Upper lobe of left lung (tissue), 6 donors: ENCODE measurements at regions not wholly inside any gene's neighbourhood (a gene's known extent, or its start where the extent isn't known, plus 50 kb on each side); places are given as distances from the start of the nearest gene placed in this dataset.
"Not testable (repeated sequence)": the region's sequence is repeated elsewhere in the genome, so short reads cannot be mapped to it uniquely, and the experiment has no call there.

ENCODE experiments used
- ATAC-seq, 2 donors: fragments of 200-7000 bp; cut with Tn5 transposase; one replicate each; pipeline ENCODE4 v1.9.1; 2022; ENCODE audit warnings: mild to moderate bottlenecking in 2 of 2, moderate library complexity in 2 of 2; ENCODE audit not compliant: low FRiP score in 2 of 2
- DNase-seq, 2 donors: peaks; one replicate each; pipeline ENCODE4 v3.0.0-alpha.2; 2019 to 2020
- H3K27ac ChIP-seq, 4 donors: fragments of 200-600 bp; sonication (generic); one replicate each; pipeline ENCODE4 v1.5.1; 2016 to 2019
- H3K27me3 ChIP-seq, 4 donors: fragments of 200-600 bp; sonication (generic); one replicate each; pipeline ENCODE4 v1.5.1; 2017 to 2019
- H3K36me3 ChIP-seq, 4 donors: fragments of 200-600 bp; sonication (generic); one replicate each; pipeline ENCODE4 v1.5.1; 2016 to 2019
- H3K4me1 ChIP-seq, 4 donors: fragments of 200-600 bp; sonication (generic); one replicate each; pipeline ENCODE4 v1.5.1; 2018 to 2019
- H3K4me3 ChIP-seq, 4 donors: fragments of 200-600 bp; sonication (generic); one replicate each; pipeline ENCODE4 v1.5.1; 2017 to 2019; ENCODE audit warnings: mild to moderate bottlenecking in 2 of 4, moderate library complexity in 1 of 4
- H3K9me3 ChIP-seq, 4 donors: fragments of 200-600 bp; sonication (generic); one replicate each; pipeline ENCODE4 v1.5.1; 2018 to 2019
- EP300 ChIP-seq, 4 donors: sonication (generic); formaldehyde crosslinking; IDR thresholded peaks; one replicate each; pipeline ENCODE4 v1.5.1; 2017; ENCODE audit warnings: antibody characterized with exemption in 4 of 4, control low read depth in 2 of 4
- POLR2A ChIP-seq, 4 donors: fragments of 450-650 bp; IDR thresholded peaks; one replicate each; pipeline ENCODE4 v1.5.1; 2016 to 2017; ENCODE audit warnings: antibody characterized with exemption in 4 of 4, mild to moderate bottlenecking in 2 of 4
- POLR2AphosphoS5 ChIP-seq, 2 donors: sonication (generic); formaldehyde crosslinking; IDR thresholded peaks; one replicate each; pipeline ENCODE4 v1.5.1; 2017; ENCODE audit warnings: antibody characterized with exemption in 2 of 2
- WGBS, 2 donors: methylation state at CpG; one replicate each; pipeline ENCODE4 v1.1.5; 2017 to 2018; 5-methylcytosine and 5-hydroxymethylcytosine counted together
- TF ChIP-seq, protein P1 (sequence below), 6 experiments: fragments of 450-650 bp in 4 of 6; fragments of 200-600 bp in 2 of 6; sonication (generic) in 2 of 6; IDR thresholded peaks; one replicate each; pipeline ENCODE4 v1.5.1; 2016 to 2019; ENCODE audit warnings: antibody characterized with exemption in 6 of 6
- donor health status: DM: no; HTN: no; CAD: no; lungs with moderate emphysema.
- donor health status: DM: no; HTN: yes; CAD: no; lungs with severe emphysema.

GRCh38 chr22:26970809-26971394 is 313.5 kb downstream of the MIAT start:
- WGBS, 2 donors, result 27 to 33% methylated on average over 5 of the region's 5 CpGs
- no peak for ATAC-seq
- no peaks in the 10 kb centered on the region for H3K27me3 ChIP-seq
- no peaks in the 10 kb centered on the region for H3K4me1 ChIP-seq
- no peak for DNase-seq
- H3K9me3 ChIP-seq, result no peaks in the 10 kb centered on the region
- H3K27ac ChIP-seq, result no peak overlapping the region
- no peak overlapping the region for H3K4me3 ChIP-seq
- TF ChIP-seq POLR2A (IDR thresholded peaks at IDR 0.05) (no peak), POLR2AphosphoS5 (IDR thresholded peaks at IDR 0.05) (no peak), EP300 (IDR thresholded peaks at IDR 0.05) (no peak)
- TF ChIP-seq, protein P1, sequence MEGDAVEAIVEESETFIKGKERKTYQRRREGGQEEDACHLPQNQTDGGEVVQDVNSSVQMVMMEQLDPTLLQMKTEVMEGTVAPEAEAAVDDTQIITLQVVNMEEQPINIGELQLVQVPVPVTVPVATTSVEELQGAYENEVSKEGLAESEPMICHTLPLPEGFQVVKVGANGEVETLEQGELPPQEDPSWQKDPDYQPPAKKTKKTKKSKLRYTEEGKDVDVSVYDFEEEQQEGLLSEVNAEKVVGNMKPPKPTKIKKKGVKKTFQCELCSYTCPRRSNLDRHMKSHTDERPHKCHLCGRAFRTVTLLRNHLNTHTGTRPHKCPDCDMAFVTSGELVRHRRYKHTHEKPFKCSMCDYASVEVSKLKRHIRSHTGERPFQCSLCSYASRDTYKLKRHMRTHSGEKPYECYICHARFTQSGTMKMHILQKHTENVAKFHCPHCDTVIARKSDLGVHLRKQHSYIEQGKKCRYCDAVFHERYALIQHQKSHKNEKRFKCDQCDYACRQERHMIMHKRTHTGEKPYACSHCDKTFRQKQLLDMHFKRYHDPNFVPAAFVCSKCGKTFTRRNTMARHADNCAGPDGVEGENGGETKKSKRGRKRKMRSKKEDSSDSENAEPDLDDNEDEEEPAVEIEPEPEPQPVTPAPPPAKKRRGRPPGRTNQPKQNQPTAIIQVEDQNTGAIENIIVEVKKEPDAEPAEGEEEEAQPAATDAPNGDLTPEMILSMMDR (IDR thresholded peaks at IDR 0.05), result no peak
- H3K36me3 ChIP-seq, result no peaks in the 10 kb centered on the region

GRCh38 chr22:26972286-26972685 is 314.9 kb downstream of the MIAT start:
- no peak overlapping the region for H3K4me3 ChIP-seq
- WGBS, 2 donors, result 76 to 88% methylated on average over 5 to 6 of the region's 6 CpGs
- ATAC-seq, result no peak

DNA sequence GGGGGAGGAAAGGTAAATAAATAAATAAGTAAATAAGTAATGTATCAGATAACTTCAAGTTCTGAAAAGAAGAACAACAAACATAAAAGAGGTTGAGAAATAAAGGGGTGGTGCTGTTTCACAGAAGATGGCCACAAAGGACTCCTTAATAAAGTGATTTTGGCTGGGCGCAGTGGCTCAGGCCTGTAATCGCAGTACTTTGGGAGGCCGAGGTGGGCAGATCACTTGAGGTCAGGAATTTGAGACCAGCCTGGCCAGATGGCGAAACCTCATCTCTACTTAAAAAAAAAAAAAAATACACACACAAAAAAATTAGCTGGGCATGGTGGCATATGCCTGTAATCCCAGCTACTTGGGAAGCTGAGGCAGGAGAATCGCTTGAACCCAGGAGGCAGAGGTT is 315.5 kb downstream of the MIAT start:
- not testable (repeated sequence) for DNase-seq, ATAC-seq, H3K4me3 ChIP-seq, H3K9me3 ChIP-seq, H3K4me1 ChIP-seq, H3K36me3 ChIP-seq, H3K27ac ChIP-seq, H3K27me3 ChIP-seq
- 82 to 86% methylated on average over 5 of the region's 5 CpGs for WGBS, 2 donors

More at GRCh38 chr22:26972286-26972685, 314.9 kb downstream of the MIAT start:
- Histone ChIP-seq H3K4me1 (no peaks in the 10 kb centered on the region), H3K27me3 (no peaks in the 10 kb centered on the region), H3K9me3 (no peaks in the 10 kb centered on the region), H3K27ac (no peak overlapping the region), H3K36me3 (no peaks in the 10 kb centered on the region)
- DNase-seq, result no peak
- TF ChIP-seq, protein P1 (IDR thresholded peaks at IDR 0.05), result no peak

GRCh38 chr22:26974034-26974433 is 316.6 kb downstream of the MIAT start:
- Histone ChIP-seq H3K4me1 (no peaks in the 10 kb centered on the region), H3K36me3 (no peaks in the 10 kb centered on the region), H3K9me3 (no peaks in the 10 kb centered on the region), H3K27me3 (no peaks in the 10 kb centered on the region), H3K27ac (no peak overlapping the region), H3K4me3 (no peak overlapping the region)
- ATAC-seq (no peak), DNase-seq (no peak)
- TF ChIP-seq, protein P1 (IDR thresholded peaks at IDR 0.05), result no peak
- no peak for TF ChIP-seq EP300 (IDR thresholded peaks at IDR 0.05)
- TF ChIP-seq POLR2A (IDR thresholded peaks at IDR 0.05), result no peak
- no peak for TF ChIP-seq POLR2AphosphoS5 (IDR thresholded peaks at IDR 0.05)
- 84 to 87% methylated on average over 3 of the region's 3 CpGs for WGBS, 2 donors

- Histone ChIP-seq H3K27me3 (no peaks in the 10 kb centered on the region), H3K27ac (no peak overlapping the region), H3K4me1 (no peaks in the 10 kb centered on the region), H3K4me3 (no peak overlapping the region), H3K9me3 (no peaks in the 10 kb centered on the region), H3K36me3 (no peaks in the 10 kb centered on the region)
- TF ChIP-seq EP300 (IDR thresholded peaks at IDR 0.05), result no peak
- TF ChIP-seq POLR2AphosphoS5 (IDR thresholded peaks at IDR 0.05), result no peak
- TF ChIP-seq, protein P1 (IDR thresholded peaks at IDR 0.05), result no peak
- no peak for TF ChIP-seq POLR2A (IDR thresholded peaks at IDR 0.05)
- no peak for DNase-seq
- 58 to 64% methylated on average over 4 of the region's 4 CpGs for WGBS, 2 donors
- no peak for ATAC-seq
Observed at GRCh38 chr22:26974914-26975803, 317.8 kb downstream of the MIAT start.
